Testis (tissue), 2 donors: ENCODE measurements at regions not wholly inside any gene's neighbourhood (a gene's known extent, or its start where the extent isn't known, plus 50 kb on each side); places are given as distances from the start of the nearest gene placed in this dataset.

Experiments used
- CTCF ChIP-seq, 3 experiments: fragments of 450-650 bp in 2 of 3; fragments of 200-600 bp in 1 of 3; sonication (generic) in 1 of 3; IDR thresholded peaks; one replicate each; pipeline ENCODE4 v1.5.1; 2016 to 2019; ENCODE audit warnings: antibody characterized with exemption in 3 of 3, mild to moderate bottlenecking in 2 of 3, moderate library complexity in 1 of 3
- POLR2A ChIP-seq: fragments of 450-650 bp; IDR thresholded peaks from one replicate; pipeline ENCODE4 v1.6.1; 2017; ENCODE audit warnings: antibody characterized with exemption, mild to moderate bottlenecking, moderate library complexity

- TF ChIP-seq CTCF (IDR thresholded peaks at IDR 0.05) (no peak), POLR2A (no peak)
Measured at GRCh38 chr2:8243748-8244400, 438.0 kb upstream of the ID2 start.
